ENCODE measurements at regions not wholly inside any gene's neighbourhood (a gene's known extent, or its start where the extent isn't known, plus 50 kb on each side); places are given as distances from the start of the nearest gene placed in this dataset.

- Histone ChIP-seq H3K36me3 (no peaks in the 10 kb centered on the region), H3K9me3 (no peaks in the 10 kb centered on the region), H3K27me3 (replicated peaks; ENCODE audit: insufficient read depth) (no peaks in the 10 kb centered on the region), H3K27ac (no peak overlapping the region), H3K4me3 (no peak overlapping the region), H3K4me1 (ENCODE audit: control insufficient read depth in 1 of 2, low read depth in 2 of 2) (no peaks in the 10 kb centered on the region)
- DNase-seq (ENCODE audit: low spot score), result no peak
- TF ChIP-seq CTCF (IDR thresholded peaks at IDR 0.05), result no peak
- no peak for ATAC-seq (ENCODE audit: insufficient number of reproducible peaks, low FRiP score, low read depth)
These were observed 476.5 kb upstream of the POT1 start for GRCh38 chr7:125406111-125406510.

GRCh38 chr7:125399408-125399807 lies 469.8 kb upstream of the POT1 start:
- H3K4me1 ChIP-seq (ENCODE audit: control insufficient read depth in 1 of 2, low read depth in 2 of 2), result no peaks in the 10 kb centered on the region
- no peaks in the 10 kb centered on the region for H3K36me3 ChIP-seq
- H3K9me3 ChIP-seq, result no peaks in the 10 kb centered on the region
- no peak for TF ChIP-seq CTCF (IDR thresholded peaks at IDR 0.05)
- no peaks in the 10 kb centered on the region for H3K27me3 ChIP-seq (replicated peaks; ENCODE audit: insufficient read depth)
- no peak overlapping the region for H3K4me3 ChIP-seq
- no peak overlapping the region for H3K27ac ChIP-seq
- no peak for DNase-seq (ENCODE audit: low spot score)
- ATAC-seq (ENCODE audit: insufficient number of reproducible peaks, low FRiP score, low read depth), result no peak

- no peak for DNase-seq (ENCODE audit: low spot score)
- no peak for ATAC-seq (ENCODE audit: insufficient number of reproducible peaks, low FRiP score, low read depth)
- no peaks in the 10 kb centered on the region for H3K9me3 ChIP-seq
- H3K36me3 ChIP-seq, result no peaks in the 10 kb centered on the region
- no peak overlapping the region for H3K4me3 ChIP-seq
- no peaks in the 10 kb centered on the region for H3K27me3 ChIP-seq (replicated peaks; ENCODE audit: insufficient read depth)
- no peak for TF ChIP-seq CTCF (IDR thresholded peaks at IDR 0.05)
- H3K27ac ChIP-seq, result no peak overlapping the region
- no peaks in the 10 kb centered on the region for H3K4me1 ChIP-seq (ENCODE audit: control insufficient read depth in 1 of 2, low read depth in 2 of 2)
These were observed 467.0 kb upstream of the POT1 start for GRCh38 chr7:125396466-125397151.

GRCh38 chr7:125391921-125392320 lies 462.3 kb upstream of the POT1 start:
- Histone ChIP-seq H3K27me3 (replicated peaks; ENCODE audit: insufficient read depth) (no peaks in the 10 kb centered on the region), H3K36me3 (no peaks in the 10 kb centered on the region), H3K9me3 (no peaks in the 10 kb centered on the region), H3K4me3 (no peak overlapping the region), H3K27ac (no peak overlapping the region), H3K4me1 (ENCODE audit: control insufficient read depth in 1 of 2, low read depth in 2 of 2) (no peaks in the 10 kb centered on the region)
- DNase-seq (ENCODE audit: low spot score) (no peak), ATAC-seq (ENCODE audit: insufficient number of reproducible peaks, low FRiP score, low read depth) (no peak)
- no peak for TF ChIP-seq CTCF (IDR thresholded peaks at IDR 0.05)

- H3K4me3 ChIP-seq, result no peak overlapping the region
These were observed 461.4 kb upstream of the POT1 start for GRCh38 chr7:125390981-125391380.

More at GRCh38 chr7:125390981-125391380, 461.4 kb upstream of the POT1 start:
- Histone ChIP-seq H3K27me3 (replicated peaks; ENCODE audit: insufficient read depth) (no peaks in the 10 kb centered on the region), H3K27ac (no peak overlapping the region), H3K9me3 (no peaks in the 10 kb centered on the region), H3K4me1 (ENCODE audit: control insufficient read depth in 1 of 2, low read depth in 2 of 2) (no peaks in the 10 kb centered on the region), H3K36me3 (no peaks in the 10 kb centered on the region)
- TF ChIP-seq CTCF (IDR thresholded peaks at IDR 0.05), result no peak
- ATAC-seq (ENCODE audit: insufficient number of reproducible peaks, low FRiP score, low read depth), result no peak
- no peak for DNase-seq (ENCODE audit: low spot score)
